ENCODE measurements at regions not wholly inside any gene's neighbourhood (a gene's known extent, or its start where the extent isn't known, plus 50 kb on each side); places are given as distances from the start of the nearest gene placed in this dataset.

DNA sequence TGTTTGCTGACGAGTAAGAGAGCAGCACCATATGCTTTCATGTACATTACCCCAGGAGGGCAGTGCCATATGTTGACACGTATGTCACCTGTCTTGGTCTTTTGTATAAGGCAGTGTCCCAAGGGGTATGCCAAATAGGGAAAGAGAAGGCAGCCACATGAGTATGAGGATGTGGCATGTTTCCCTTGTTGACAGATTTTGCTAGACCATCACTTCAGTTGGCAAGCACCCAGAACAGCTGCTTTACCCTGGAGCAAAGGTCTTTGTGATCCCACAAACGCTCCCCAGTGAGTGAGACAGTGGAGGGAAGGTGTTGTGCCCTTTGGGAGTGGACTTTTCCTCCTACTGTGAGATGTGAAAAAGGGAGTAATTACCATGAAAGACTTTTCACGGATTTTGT lies 350.1 kb downstream of the ETV1 start:
- H3K36me3 Mint-ChIP-seq (ENCODE audit: low read depth): no peaks in the 10 kb centered on the region
- H3K27me3 Mint-ChIP-seq (ENCODE audit: low read depth): no peaks in the 10 kb centered on the region
- no peak overlapping the region for H3K27ac Mint-ChIP-seq
- TF ChIP-seq, protein P1, sequence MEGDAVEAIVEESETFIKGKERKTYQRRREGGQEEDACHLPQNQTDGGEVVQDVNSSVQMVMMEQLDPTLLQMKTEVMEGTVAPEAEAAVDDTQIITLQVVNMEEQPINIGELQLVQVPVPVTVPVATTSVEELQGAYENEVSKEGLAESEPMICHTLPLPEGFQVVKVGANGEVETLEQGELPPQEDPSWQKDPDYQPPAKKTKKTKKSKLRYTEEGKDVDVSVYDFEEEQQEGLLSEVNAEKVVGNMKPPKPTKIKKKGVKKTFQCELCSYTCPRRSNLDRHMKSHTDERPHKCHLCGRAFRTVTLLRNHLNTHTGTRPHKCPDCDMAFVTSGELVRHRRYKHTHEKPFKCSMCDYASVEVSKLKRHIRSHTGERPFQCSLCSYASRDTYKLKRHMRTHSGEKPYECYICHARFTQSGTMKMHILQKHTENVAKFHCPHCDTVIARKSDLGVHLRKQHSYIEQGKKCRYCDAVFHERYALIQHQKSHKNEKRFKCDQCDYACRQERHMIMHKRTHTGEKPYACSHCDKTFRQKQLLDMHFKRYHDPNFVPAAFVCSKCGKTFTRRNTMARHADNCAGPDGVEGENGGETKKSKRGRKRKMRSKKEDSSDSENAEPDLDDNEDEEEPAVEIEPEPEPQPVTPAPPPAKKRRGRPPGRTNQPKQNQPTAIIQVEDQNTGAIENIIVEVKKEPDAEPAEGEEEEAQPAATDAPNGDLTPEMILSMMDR (IDR thresholded peaks at IDR 0.05; ENCODE audit: unreplicated experiment in 3 of 3): no peak
- H3K4me3 Mint-ChIP-seq: no peak overlapping the region
- no peaks in the 10 kb centered on the region for H3K9me3 Mint-ChIP-seq
- no peaks in the 10 kb centered on the region for H3K4me1 Mint-ChIP-seq

DNA sequence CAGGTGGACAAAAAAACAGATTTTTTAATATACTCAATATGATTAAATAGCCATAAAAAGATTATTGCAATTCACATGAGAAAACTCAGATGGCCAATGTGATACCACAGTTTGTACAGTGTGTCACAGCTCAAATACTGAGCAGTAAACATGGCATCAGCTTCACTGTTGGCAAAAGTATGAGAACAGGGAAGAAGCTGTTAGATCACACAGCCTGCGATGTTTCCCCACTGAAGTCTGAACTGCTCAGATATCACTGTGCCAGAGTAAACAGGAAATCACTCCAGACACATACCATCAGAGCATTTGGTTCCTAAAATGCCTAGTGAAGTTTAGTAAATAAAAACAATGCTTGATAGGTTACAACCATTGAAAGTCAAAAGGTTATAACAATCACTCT lies 347.8 kb downstream of the ETV1 start:
- H3K27me3 Mint-ChIP-seq (ENCODE audit: low read depth): no peaks in the 10 kb centered on the region
- TF ChIP-seq, protein P1 (IDR thresholded peaks at IDR 0.05; ENCODE audit: unreplicated experiment in 3 of 3): no peak
- H3K9me3 Mint-ChIP-seq: no peaks in the 10 kb centered on the region
- H3K4me1 Mint-ChIP-seq: no peaks in the 10 kb centered on the region
- H3K4me3 Mint-ChIP-seq: no peak overlapping the region
- H3K36me3 Mint-ChIP-seq (ENCODE audit: low read depth): no peaks in the 10 kb centered on the region
- peak overlapping the region in 2 of 3 experiments; percentile 35 to 50 for H3K27ac Mint-ChIP-seq

DNA sequence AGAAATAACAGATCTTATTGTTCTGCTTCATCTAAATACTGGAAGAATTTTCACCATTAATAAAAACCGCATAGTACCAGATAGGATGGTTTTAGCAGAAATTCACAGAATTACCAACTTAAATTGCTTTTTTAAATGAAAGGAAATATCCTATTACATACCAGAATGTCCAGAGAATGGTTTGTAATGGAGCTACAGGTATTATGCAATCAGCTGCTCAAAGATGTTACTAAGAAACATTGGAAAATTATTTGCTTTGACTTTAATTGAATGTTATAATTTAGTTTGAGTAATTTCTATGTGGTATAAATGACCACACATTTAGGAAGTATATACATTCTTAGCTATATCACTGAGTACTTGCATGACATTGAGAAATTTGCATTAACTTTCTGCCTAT lies 338.3 kb downstream of the ETV1 start:
- TF ChIP-seq, protein P1 (IDR thresholded peaks at IDR 0.05; ENCODE audit: unreplicated experiment in 3 of 3): no peak
- Mint-ChIP-seq H3K4me3 (no peak overlapping the region), H3K27ac (peak overlapping the region in 2 of 3 experiments; percentile 47 to 48), H3K4me1 (no peaks in the 10 kb centered on the region), H3K9me3 (no peaks in the 10 kb centered on the region), H3K27me3 (ENCODE audit: low read depth) (no peaks in the 10 kb centered on the region), H3K36me3 (ENCODE audit: low read depth) (no peaks in the 10 kb centered on the region)

DNA sequence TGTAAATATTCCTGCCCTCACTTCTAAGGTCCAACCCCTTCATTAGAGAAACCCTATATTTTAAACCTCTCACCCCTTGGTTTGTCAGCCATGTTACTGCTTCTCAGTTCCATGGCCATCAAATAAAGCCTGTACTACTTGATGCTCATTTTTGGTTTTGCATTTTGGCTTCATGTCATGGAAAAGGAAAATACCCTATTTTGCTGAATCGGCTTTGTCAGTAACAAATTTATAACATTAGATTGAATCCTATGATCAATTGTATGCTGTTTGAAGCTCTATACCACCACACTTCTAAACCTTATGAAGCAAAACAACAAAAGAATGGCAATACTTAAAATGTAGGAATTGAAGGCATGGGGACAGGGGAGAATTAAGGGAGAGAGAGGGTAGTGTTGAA lies 333.1 kb downstream of the ETV1 start:
- H3K4me1 Mint-ChIP-seq: no peaks in the 10 kb centered on the region
- H3K4me3 Mint-ChIP-seq: no peak overlapping the region
- H3K27ac Mint-ChIP-seq: no peak overlapping the region
- TF ChIP-seq, protein P1 (IDR thresholded peaks at IDR 0.05; ENCODE audit: unreplicated experiment in 3 of 3): no peak
- H3K27me3 Mint-ChIP-seq (ENCODE audit: low read depth): no peaks in the 10 kb centered on the region
- H3K36me3 Mint-ChIP-seq (ENCODE audit: low read depth): no peaks in the 10 kb centered on the region
- peaks cover 5% of the 10 kb centered on the region for H3K9me3 Mint-ChIP-seq

DNA sequence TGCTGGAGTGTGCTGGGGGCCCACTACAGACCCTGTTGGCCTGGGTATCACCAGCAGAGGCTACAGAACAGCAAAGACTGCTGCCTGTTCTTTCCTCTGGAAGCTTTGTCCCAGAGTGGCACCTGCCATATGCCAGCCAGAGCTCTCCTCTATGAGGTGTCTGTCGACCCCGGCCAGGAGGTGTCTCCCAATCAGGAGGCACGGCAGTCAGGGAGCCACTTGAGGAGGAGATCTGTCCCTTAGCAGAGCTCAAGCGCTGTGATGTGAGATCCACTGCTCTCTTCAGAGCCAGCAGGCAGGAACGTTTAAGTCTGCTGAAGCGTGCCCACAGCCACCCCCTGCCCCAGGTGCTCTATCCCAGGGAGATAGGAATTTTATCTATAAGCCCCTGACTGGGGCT lies 316.2 kb downstream of the ETV1 start:
- TF ChIP-seq, protein P1 (IDR thresholded peaks at IDR 0.05; ENCODE audit: unreplicated experiment in 3 of 3): no peak
- Mint-ChIP-seq H3K9me3 (peaks cover 37% of the 10 kb centered on the region), H3K27me3 (ENCODE audit: low read depth) (no peaks in the 10 kb centered on the region), H3K4me1 (no peaks in the 10 kb centered on the region), H3K4me3 (no peak overlapping the region), H3K27ac (no peak overlapping the region), H3K36me3 (ENCODE audit: low read depth) (no peaks in the 10 kb centered on the region)

DNA sequence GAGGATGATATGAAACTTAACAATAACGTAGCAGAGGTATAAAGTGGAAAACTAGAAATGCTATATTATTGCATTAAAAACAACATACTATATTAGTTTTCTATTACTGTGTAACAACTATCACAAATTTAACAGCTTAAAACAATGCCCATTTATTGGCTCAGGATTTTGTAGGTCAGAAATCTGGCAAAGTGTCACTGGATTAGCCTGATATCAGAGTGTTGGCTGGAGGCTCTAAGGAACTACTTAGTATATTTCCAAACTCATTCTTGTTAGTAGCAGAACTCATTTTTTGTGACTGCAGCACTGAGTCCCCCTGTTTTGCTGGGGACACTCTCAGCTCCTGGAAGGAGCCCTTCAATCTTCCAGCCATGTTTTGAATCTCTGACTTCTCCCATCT lies 306.8 kb downstream of the ETV1 start:
- TF ChIP-seq, protein P1 (IDR thresholded peaks at IDR 0.05; ENCODE audit: unreplicated experiment in 3 of 3): no peak
- H3K27me3 Mint-ChIP-seq (ENCODE audit: low read depth): no peaks in the 10 kb centered on the region
- peaks cover 5% of the 10 kb centered on the region for H3K9me3 Mint-ChIP-seq
- H3K36me3 Mint-ChIP-seq (ENCODE audit: low read depth): no peaks in the 10 kb centered on the region
- H3K27ac Mint-ChIP-seq: no peak overlapping the region
- H3K4me3 Mint-ChIP-seq: no peak overlapping the region
- no peaks in the 10 kb centered on the region for H3K4me1 Mint-ChIP-seq
